HG03442 (cell line): ENCODE measurements at regions not wholly inside any gene's neighbourhood (a gene's known extent, or its start where the extent isn't known, plus 50 kb on each side); places are given as distances from the start of the nearest gene placed in this dataset.
"Not testable (repeated sequence)": the region's sequence is repeated elsewhere in the genome, so short reads cannot be mapped to it uniquely, and the experiment has no call there.

Experiments
- ATAC-seq: cut with Tn5 transposase; IDR thresholded peaks from one replicate; pipeline ENCODE4 v1.9.1; 2021; ENCODE audit warnings: mild to moderate bottlenecking, moderate library complexity; ENCODE audit not compliant: unreplicated experiment

- not testable (repeated sequence) for ATAC-seq
These were observed 111.5 kb upstream of the IKBKE start for GRCh38 chr1:206358771-206359170.

GRCh38 chr1:206359377-206359776 lies 110.9 kb upstream of the IKBKE start:
- not testable (repeated sequence) for ATAC-seq

- ATAC-seq = not testable (repeated sequence)
These were observed 108.2 kb upstream of the IKBKE start for GRCh38 chr1:206361978-206362543.

GRCh38 chr1:206362994-206363393 lies 107.3 kb upstream of the IKBKE start:
- not testable (repeated sequence) for ATAC-seq

GRCh38 chr1:206365271-206365670 lies 105.0 kb upstream of the IKBKE start:
- ATAC-seq = not testable (repeated sequence)

GRCh38 chr1:206366131-206366530 lies 104.1 kb upstream of the IKBKE start:
- ATAC-seq = not testable (repeated sequence)

GRCh38 chr1:206366772-206367171 lies 103.5 kb upstream of the IKBKE start:
- ATAC-seq = not testable (repeated sequence)

GRCh38 chr1:206367955-206368622 lies 102.2 kb upstream of the IKBKE start:
- ATAC-seq = not testable (repeated sequence)

- not testable (repeated sequence) for ATAC-seq
These were observed 95.6 kb upstream of the IKBKE start for GRCh38 chr1:206374725-206375124.

GRCh38 chr1:206375552-206375951 lies 94.7 kb upstream of the IKBKE start:
- not testable (repeated sequence) for ATAC-seq

- not testable (repeated sequence) for ATAC-seq
These were observed 91.8 kb upstream of the IKBKE start for GRCh38 chr1:206378506-206378905.

GRCh38 chr1:206379245-206379644 lies 91.0 kb upstream of the IKBKE start:
- not testable (repeated sequence) for ATAC-seq

GRCh38 chr1:206380163-206380790 lies 90.0 kb upstream of the IKBKE start:
- ATAC-seq = not testable (repeated sequence)

GRCh38 chr1:206380791-206381610 lies 89.3 kb upstream of the IKBKE start:
- ATAC-seq = not testable (repeated sequence)

- ATAC-seq = not testable (repeated sequence)
These were observed 86.1 kb upstream of the IKBKE start for GRCh38 chr1:206384029-206384807.

- ATAC-seq = not testable (repeated sequence)
These were observed 85.4 kb upstream of the IKBKE start for GRCh38 chr1:206384891-206385290.

GRCh38 chr1:206387631-206388030 lies 82.6 kb upstream of the IKBKE start:
- not testable (repeated sequence) for ATAC-seq

- not testable (repeated sequence) for ATAC-seq
These were observed 78.4 kb upstream of the IKBKE start for GRCh38 chr1:206391903-206392302.

GRCh38 chr1:206397501-206397900 lies 72.8 kb upstream of the IKBKE start:
- ATAC-seq = not testable (repeated sequence)

GRCh38 chr1:206398261-206398660 lies 72.0 kb upstream of the IKBKE start:
- ATAC-seq = not testable (repeated sequence)
